Breast epithelium (tissue), 4 donors: ENCODE measurements at regions not wholly inside any gene's neighbourhood (a gene's known extent, or its start where the extent isn't known, plus 50 kb on each side); places are given as distances from the start of the nearest gene placed in this dataset.

Source experiments
- DNase-seq, 2 donors: peaks; one replicate each; pipeline ENCODE4 v3.0.0-alpha.2; 2019; ENCODE audit warnings: low spot score in 2 of 2
- H3K27ac ChIP-seq, 2 donors: fragments of 200-600 bp; sonication (generic) in 1 of 2; one replicate each; pipeline ENCODE4 v1.5.1; 2016 to 2019; ENCODE audit warnings: mild to moderate bottlenecking in 1 of 2
- H3K27me3 ChIP-seq, 2 donors: fragments of 200-600 bp; sonication (generic) in 1 of 2; one replicate each; pipeline versions ENCODE4 v1.5.1 to v1.6.0; 2017 to 2019; ENCODE audit warnings: control low read depth in 1 of 2, mild to moderate bottlenecking in 1 of 2
- H3K36me3 ChIP-seq: fragments of 200-600 bp; one replicate; pipeline ENCODE4 v1.5.1; 2019
- H3K4me1 ChIP-seq, 2 donors: fragments of 200-600 bp; sonication (generic); one replicate each; pipeline ENCODE4 v1.5.1; 2016 to 2019; ENCODE audit warnings: control low read depth in 1 of 2
- H3K4me3 ChIP-seq, 3 donors: fragments of 200-600 bp; sonication (generic); 1 replicate in 2 of 3; 2 replicates in 1 of 3; pipeline ENCODE4 v1.5.1; 2016 to 2019; ENCODE audit warnings: mild to moderate bottlenecking in 3 of 3, moderate library complexity in 2 of 3
- H3K9me3 ChIP-seq, 2 donors: fragments of 200-600 bp; sonication (generic) in 1 of 2; one replicate each; pipeline ENCODE4 v1.5.1; 2016 to 2019; ENCODE audit warnings: control low read depth in 1 of 2
- CTCF ChIP-seq, 3 donors: fragments of 450-650 bp; IDR thresholded peaks; one replicate each; pipeline ENCODE4 v1.5.1; 2016 to 2017; ENCODE audit warnings: antibody characterized with exemption in 3 of 3, mild to moderate bottlenecking in 3 of 3, moderate library complexity in 3 of 3
- POLR2A ChIP-seq: fragments of 450-650 bp; IDR thresholded peaks from one replicate; pipeline ENCODE4 v1.6.1; 2016; ENCODE audit warnings: antibody characterized with exemption, mild to moderate bottlenecking, moderate library complexity
- POLR2AphosphoS5 ChIP-seq, 3 donors: sonication (generic); formaldehyde crosslinking; IDR thresholded peaks; one replicate each; pipeline ENCODE4 v1.6.1; 2017; ENCODE audit warnings: antibody characterized with exemption in 3 of 3
- intact Hi-C: fragments of 100-400 bp; cut with DNase I; formaldehyde crosslinking; loops from one replicate; pipeline ENCODE4 v1.15.1; 2023; ENCODE audit warnings: low total_unique reads

DNA sequence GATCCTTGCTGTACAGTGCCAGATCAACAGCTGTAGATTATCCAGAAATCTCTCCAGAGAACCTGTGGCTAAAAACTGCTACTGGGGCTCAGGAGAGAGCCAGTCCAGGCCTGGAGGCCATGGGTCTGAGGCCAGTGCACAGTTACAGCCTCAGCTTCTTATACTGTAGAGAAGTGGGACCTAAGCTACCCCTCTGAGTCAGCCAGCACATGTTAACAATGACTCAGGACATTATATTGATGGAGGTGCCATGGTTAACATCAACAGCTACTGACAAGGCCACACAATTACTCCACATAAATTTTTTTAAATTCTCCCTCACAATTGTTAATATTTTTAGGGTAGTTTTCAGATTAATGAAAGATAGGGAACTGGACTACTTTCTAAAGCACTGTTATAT is 138.5 kb downstream of the RBM26 start:
- no peak overlapping the region for H3K27ac ChIP-seq
- no peak for TF ChIP-seq POLR2AphosphoS5 (IDR thresholded peaks at IDR 0.05)
- no peak for TF ChIP-seq CTCF (IDR thresholded peaks at IDR 0.05)
- TF ChIP-seq POLR2A, result no peak
- no peak for DNase-seq

GRCh38 chr13:79258489-79258888 is 147.6 kb downstream of the RBM26 start:
- no peak for TF ChIP-seq POLR2AphosphoS5 (IDR thresholded peaks at IDR 0.05)
- TF ChIP-seq CTCF (IDR thresholded peaks at IDR 0.05), result no peak
- no peak for TF ChIP-seq POLR2A
- intact Hi-C loops, result no loop called here
- no peak overlapping the region for H3K4me3 ChIP-seq
- H3K9me3 ChIP-seq, result no peaks in the 10 kb centered on the region
- no peak for DNase-seq
- no peak overlapping the region for H3K27ac ChIP-seq
- H3K4me1 ChIP-seq, result no peaks in the 10 kb centered on the region
- no peaks in the 10 kb centered on the region for H3K36me3 ChIP-seq
- H3K27me3 ChIP-seq, result no peaks in the 10 kb centered on the region

More for the DNA sequence above, 138.5 kb downstream of the RBM26 start:
- peaks cover 0 to 3% of the 10 kb centered on the region in 2 donors for H3K9me3 ChIP-seq
- H3K36me3 ChIP-seq, result no peaks in the 10 kb centered on the region
- intact Hi-C loops, result loop anchor here (5.0 kb wide), 1 partner anchor 1620 kb away; no protein-coding TSS in a partner anchor
- no peaks in the 10 kb centered on the region for H3K4me1 ChIP-seq
- no peaks in the 10 kb centered on the region for H3K27me3 ChIP-seq
- H3K4me3 ChIP-seq, result no peak overlapping the region

GRCh38 chr13:79246578-79246949 is 159.5 kb downstream of the RBM26 start:
- DNase-seq, result no peak
- Histone ChIP-seq H3K4me1 (no peaks in the 10 kb centered on the region), H3K27ac (no peak overlapping the region), H3K4me3 (no peak overlapping the region), H3K27me3 (no peaks in the 10 kb centered on the region), H3K9me3 (no peaks in the 10 kb centered on the region), H3K36me3 (no peaks in the 10 kb centered on the region)
- TF ChIP-seq CTCF (IDR thresholded peaks at IDR 0.05) (no peak), POLR2A (no peak), POLR2AphosphoS5 (IDR thresholded peaks at IDR 0.05) (no peak)
- intact Hi-C loops, result loop anchor here (5.0 kb wide), 1 partner anchor 1031 kb away; no protein-coding TSS in a partner anchor

DNA sequence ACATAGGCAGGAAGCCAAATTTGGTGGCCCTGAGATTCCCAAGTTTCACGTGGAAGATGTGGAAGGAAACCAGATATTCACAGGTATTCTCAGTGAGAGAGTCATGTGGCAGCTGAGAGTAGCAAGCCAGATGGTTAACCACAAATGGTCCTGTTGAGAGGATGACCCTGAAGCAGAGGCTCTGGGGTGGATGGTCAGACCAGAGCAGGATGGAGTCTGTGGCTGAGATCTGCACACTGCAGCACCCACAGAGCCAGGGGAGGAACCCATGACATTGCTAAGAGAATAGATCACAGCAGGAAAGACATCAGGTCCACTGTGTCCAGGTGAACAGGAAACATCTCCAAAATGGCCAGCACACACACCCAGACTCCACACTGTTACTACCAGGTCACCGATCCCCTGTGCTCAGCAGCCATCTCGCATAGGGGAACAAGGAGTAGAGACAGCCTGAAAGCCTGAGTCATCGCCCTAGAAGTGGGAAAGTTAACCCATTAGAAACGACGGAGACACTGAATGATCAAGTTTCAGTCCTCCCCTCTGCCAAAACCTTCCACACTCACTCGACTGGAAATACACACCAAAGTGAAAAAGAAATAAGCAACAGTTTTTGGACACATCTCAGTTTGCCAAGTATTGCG is 160.0 kb downstream of the RBM26 start:
- no peaks in the 10 kb centered on the region for H3K9me3 ChIP-seq
- no peaks in the 10 kb centered on the region for H3K36me3 ChIP-seq
- TF ChIP-seq CTCF (IDR thresholded peaks at IDR 0.05), result no peak
- TF ChIP-seq POLR2AphosphoS5 (IDR thresholded peaks at IDR 0.05), result no peak
- TF ChIP-seq POLR2A, result no peak
- no peak overlapping the region for H3K4me3 ChIP-seq
- H3K4me1 ChIP-seq, result no peaks in the 10 kb centered on the region
- H3K27me3 ChIP-seq, result no peaks in the 10 kb centered on the region
- DNase-seq, result no peak
- no peak overlapping the region for H3K27ac ChIP-seq
- intact Hi-C loops, result loop anchor here (5.0 kb wide), 1 partner anchor 1031 kb away; no protein-coding TSS in a partner anchor

DNA sequence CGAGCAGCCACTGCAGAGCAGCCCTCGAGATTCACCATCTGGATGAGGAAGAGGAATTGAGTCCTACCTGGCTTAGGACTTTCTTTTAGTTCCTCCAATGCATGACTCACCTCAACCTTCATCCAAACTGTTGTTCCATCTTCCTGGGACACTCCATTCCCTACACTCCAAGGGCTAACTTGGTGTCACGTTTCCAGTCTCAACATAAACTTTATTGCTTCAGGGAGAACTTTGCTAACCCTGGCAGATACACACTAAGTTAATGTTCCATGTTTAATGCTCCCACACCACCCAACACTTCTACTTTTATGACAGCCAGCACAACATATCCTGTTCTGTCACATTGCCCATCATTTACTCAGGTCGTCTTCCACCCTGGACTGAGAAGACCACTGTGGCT is 164.4 kb downstream of the RBM26 start:
- Histone ChIP-seq H3K4me1 (no peaks in the 10 kb centered on the region), H3K27ac (no peak overlapping the region), H3K27me3 (no peaks in the 10 kb centered on the region), H3K36me3 (no peaks in the 10 kb centered on the region), H3K4me3 (no peak overlapping the region), H3K9me3 (no peaks in the 10 kb centered on the region)
- intact Hi-C loops, result no loop called here
- TF ChIP-seq POLR2AphosphoS5 (IDR thresholded peaks at IDR 0.05), result no peak
- TF ChIP-seq CTCF (IDR thresholded peaks at IDR 0.05), result no peak
- DNase-seq, result no peak
